ENCODE measurements at regions not wholly inside any gene's neighbourhood (a gene's known extent, or its start where the extent isn't known, plus 50 kb on each side); places are given as distances from the start of the nearest gene placed in this dataset.
A peak's percentile ranks its signal among the peaks of the same experiment; 100 is the strongest.
"Not testable (repeated sequence)": the region's sequence is repeated elsewhere in the genome, so short reads cannot be mapped to it uniquely, and the experiment has no call there.

DNA sequence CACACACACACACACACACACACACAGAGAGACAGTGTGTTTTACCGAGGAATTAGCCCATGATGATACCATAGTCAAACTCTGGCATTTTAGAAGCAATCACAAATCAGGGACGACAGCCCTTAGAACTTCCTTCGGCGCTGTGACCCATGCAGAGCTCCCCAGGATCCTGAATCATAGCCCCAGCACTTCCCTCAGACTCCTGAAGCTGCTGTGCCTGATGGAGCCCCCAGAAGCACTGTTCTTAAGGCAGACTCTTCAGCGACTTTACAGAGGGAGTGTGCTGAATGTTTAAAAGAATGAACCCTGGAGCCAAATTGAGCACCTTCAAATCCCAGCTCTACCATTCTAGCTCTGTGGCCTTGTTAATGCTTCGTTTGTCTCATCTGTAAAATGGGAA, 89.3 kb upstream of the LIPC start:
- Mint-ChIP-seq H3K36me3 (ENCODE audit: low read depth) (no peaks in the 10 kb centered on the region), H3K4me3 (no peak overlapping the region), H3K27ac (no peak overlapping the region), H3K9me3 (no peaks in the 10 kb centered on the region), H3K27me3 (no peaks in the 10 kb centered on the region), H3K4me1 (ENCODE audit: low read depth) (no peaks in the 10 kb centered on the region)

DNA sequence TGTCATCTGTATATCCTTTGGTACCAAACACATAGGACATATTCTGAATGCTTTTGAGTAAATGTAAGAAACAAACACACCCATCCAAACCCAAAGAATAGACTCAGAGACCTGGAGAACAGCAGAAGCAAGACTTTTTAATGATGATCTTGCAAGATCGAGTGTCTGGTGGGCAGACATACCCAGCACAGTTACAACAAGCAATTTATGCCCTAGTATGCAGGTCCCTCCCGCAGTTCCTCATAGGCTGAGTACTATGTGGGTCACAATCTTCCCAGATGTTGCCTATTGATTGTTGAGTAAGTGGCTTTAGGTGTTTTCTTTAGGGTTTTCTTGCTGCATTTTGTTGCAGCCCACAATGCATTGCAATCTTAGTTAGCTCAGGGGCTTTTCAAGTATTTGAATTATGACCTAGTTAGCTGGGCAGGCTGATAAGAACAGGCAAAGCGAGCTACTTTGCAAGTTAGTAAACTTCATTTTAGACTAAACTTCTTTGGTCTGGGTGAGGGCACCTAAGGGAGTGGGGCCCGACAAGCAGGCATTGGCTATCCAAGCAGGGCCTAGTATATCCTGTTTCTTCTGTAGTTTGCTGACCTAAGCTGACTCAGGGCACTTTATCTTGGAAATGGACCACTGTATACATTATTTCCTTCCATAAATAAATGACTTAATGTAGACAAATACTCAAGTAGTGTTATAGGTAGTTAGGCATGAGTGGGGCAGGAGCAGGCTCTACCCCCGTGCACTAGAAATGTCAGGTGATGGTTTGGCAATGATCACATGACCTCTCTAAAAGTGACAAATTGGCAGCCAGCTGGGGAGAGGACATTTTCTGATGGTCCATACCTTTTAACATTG, 87.3 kb upstream of the LIPC start:
- H3K27ac Mint-ChIP-seq: no peak overlapping the region
- no peaks in the 10 kb centered on the region for H3K9me3 Mint-ChIP-seq
- peaks cover 5% of the 10 kb centered on the region for H3K4me1 Mint-ChIP-seq (ENCODE audit: low read depth)
- no peaks in the 10 kb centered on the region for H3K36me3 Mint-ChIP-seq (ENCODE audit: low read depth)
- no peaks in the 10 kb centered on the region for H3K27me3 Mint-ChIP-seq
- no peak overlapping the region for H3K4me3 Mint-ChIP-seq

DNA sequence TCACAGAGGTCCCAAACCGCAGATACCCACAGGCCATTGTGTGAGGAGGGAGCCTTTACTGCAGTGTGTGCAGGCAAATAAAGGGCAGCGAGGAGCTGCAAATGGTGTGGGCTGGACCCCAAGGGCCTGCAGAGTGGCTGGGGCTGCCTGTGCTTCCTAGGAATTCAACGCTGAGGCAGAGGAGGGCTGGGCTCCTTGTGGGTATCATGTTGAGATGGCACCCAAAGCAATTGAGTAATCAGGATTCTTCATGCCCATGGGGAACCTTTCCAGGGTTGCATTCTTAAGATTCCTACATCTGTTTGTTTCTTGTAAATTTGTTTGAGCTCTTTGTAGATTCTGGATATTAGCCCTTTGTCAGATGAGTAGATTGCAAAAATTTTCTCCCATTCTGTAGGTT, 85.4 kb upstream of the LIPC start:
- Mint-ChIP-seq H3K4me3 (no peak overlapping the region), H3K36me3 (ENCODE audit: low read depth) (no peaks in the 10 kb centered on the region), H3K27me3 (no peaks in the 10 kb centered on the region), H3K4me1 (ENCODE audit: low read depth) (peaks cover 5% of the 10 kb centered on the region), H3K9me3 (no peaks in the 10 kb centered on the region), H3K27ac (no peak overlapping the region)

DNA sequence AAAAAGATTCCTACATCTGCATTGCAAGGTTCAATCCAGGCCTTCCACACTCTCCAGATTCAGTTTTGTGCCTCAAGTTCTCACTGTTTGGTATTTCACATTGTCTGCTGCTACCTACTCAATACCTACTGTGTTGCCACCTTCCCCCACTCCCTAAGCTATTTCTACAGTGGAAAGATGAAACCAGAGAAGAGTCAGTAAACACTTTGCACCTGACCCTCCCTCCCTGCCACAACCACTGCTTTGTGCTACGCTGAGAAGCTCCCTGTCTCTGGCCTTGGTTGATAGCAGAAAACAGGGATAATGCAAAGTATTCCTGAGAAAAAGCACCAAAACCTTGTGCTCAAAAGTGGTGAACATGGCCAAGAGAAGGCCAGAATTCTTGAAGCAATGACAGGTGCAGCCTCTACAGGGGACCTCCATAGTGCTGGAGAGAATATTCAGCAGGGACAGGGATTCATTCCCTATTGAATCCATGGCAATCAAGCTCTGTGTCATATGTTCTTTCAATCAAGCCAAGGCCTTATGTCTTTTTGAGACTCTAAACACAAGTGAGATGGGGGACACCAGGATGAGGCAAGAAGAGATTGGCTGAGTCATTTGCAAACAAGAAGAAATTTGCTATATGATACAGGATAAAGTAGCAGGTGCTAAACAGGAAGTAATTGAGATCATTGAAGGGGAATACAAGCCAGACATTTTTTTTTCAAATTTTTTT, 83.5 kb upstream of the LIPC start:
- no peak overlapping the region for H3K27ac Mint-ChIP-seq

DNA sequence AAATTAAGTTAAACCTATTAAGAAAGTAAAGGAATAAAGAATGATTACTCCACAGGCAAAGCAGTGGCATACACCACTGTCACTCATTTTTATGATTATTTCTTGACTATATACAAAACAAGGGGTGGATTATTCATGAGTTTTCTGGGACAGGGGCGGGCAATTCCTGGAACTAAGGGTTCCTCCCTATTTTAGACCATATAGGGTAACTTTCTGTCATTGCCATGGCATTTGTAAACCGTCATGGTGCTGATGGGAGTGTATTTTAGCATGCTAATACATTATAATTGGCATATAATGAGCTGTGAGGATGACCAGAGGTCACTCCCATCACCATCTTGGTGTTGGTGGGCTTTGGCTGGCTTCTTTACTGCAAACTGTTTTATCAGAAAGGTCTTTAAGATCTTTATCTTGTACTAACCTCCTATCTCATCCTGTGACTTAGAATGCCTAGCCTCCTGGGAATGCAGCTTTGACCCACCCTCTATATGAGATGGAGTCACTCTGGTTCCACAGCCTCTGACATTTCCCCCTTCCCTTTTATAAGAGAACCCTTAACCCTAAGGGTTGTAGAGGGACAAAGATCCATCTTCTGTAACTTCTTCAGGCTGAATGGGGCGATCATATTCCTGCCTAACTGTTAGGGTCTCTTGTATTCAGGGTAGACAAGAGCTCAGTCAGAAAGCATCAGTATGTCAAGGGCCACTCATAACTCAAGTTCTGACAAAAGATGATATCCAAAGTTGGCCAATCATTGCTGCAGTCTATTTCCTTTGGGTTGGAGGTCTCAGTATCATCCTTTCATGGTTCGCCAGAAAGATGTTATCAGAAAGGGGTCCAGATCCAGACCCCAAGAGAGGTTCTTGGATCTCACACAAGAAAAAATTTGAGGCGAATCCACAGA, 79.5 kb upstream of the LIPC start:
- no peaks in the 10 kb centered on the region for H3K27me3 Mint-ChIP-seq
- H3K4me3 Mint-ChIP-seq: no peak overlapping the region
- no peaks in the 10 kb centered on the region for H3K9me3 Mint-ChIP-seq
- H3K36me3 Mint-ChIP-seq (ENCODE audit: low read depth): no peaks in the 10 kb centered on the region
- H3K27ac Mint-ChIP-seq: no peak overlapping the region
- H3K4me1 Mint-ChIP-seq (ENCODE audit: low read depth): peaks cover 33% of the 10 kb centered on the region

More for the DNA sequence above, 83.5 kb upstream of the LIPC start:
- Mint-ChIP-seq H3K4me3 (no peak overlapping the region), H3K9me3 (no peaks in the 10 kb centered on the region), H3K4me1 (ENCODE audit: low read depth) (peaks cover 5% of the 10 kb centered on the region), H3K36me3 (ENCODE audit: low read depth) (no peaks in the 10 kb centered on the region), H3K27me3 (no peaks in the 10 kb centered on the region)

DNA sequence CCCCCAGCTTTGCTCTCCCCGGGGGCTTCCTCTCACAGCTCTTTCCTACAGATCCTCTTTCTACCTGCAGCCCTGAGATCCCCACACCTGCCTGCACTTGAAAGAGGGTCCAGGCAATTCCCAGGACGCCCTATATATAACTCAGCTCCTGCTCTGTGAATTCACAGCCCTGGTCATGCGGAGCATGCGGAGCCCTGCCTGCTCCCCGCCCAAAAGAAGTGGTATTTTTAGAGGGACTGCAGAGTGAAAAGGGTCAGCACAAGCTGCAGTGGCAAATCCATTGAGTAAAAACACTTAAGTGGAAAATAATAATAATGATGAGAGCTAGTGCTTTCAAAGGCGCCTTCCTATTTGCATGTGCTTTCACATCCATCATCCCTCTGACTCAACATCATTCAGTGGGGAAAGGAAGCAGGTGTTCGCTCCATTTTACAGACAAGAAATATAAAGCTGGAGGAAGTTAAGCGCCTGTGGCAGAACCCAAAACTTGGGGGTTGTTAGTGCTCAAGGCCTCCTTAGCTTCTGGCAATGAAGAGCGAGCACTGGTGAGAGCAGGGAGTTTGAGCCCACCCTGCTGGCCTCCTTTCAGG, 76.3 kb upstream of the LIPC start:
- peaks cover 51% of the 10 kb centered on the region for H3K4me1 Mint-ChIP-seq (ENCODE audit: low read depth)
- H3K4me3 Mint-ChIP-seq: peak overlapping the region; percentile 0
- H3K27me3 Mint-ChIP-seq: no peaks in the 10 kb centered on the region
- H3K27ac Mint-ChIP-seq: peak overlapping the region; percentile 80
- no peaks in the 10 kb centered on the region for H3K9me3 Mint-ChIP-seq
- H3K36me3 Mint-ChIP-seq (ENCODE audit: low read depth): no peaks in the 10 kb centered on the region

DNA sequence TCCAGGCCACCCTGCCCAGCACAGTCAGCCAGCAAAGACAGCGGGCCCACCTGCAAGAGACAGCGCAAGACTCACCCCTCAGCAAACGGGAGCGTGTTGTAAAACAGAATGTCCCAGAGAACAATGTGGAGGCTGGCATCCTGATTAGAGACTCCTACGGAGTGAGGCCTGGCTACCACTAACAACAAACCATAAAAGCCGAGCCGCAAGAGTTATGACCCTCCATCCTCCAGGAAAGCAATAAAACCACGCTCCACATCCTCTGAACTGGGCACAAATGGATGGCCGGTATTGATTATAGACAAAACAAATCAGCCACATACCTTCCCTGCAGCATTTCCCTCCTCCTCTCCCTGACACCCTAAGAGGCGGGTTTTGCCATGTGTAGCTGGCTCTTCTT, 75.8 kb upstream of the LIPC start:
- Mint-ChIP-seq H3K4me3 (peak overlapping the region; percentile 0), H3K4me1 (ENCODE audit: low read depth) (peaks cover 51% of the 10 kb centered on the region), H3K36me3 (ENCODE audit: low read depth) (no peaks in the 10 kb centered on the region), H3K9me3 (no peaks in the 10 kb centered on the region), H3K27me3 (no peaks in the 10 kb centered on the region), H3K27ac (peak overlapping the region; percentile 80)

DNA sequence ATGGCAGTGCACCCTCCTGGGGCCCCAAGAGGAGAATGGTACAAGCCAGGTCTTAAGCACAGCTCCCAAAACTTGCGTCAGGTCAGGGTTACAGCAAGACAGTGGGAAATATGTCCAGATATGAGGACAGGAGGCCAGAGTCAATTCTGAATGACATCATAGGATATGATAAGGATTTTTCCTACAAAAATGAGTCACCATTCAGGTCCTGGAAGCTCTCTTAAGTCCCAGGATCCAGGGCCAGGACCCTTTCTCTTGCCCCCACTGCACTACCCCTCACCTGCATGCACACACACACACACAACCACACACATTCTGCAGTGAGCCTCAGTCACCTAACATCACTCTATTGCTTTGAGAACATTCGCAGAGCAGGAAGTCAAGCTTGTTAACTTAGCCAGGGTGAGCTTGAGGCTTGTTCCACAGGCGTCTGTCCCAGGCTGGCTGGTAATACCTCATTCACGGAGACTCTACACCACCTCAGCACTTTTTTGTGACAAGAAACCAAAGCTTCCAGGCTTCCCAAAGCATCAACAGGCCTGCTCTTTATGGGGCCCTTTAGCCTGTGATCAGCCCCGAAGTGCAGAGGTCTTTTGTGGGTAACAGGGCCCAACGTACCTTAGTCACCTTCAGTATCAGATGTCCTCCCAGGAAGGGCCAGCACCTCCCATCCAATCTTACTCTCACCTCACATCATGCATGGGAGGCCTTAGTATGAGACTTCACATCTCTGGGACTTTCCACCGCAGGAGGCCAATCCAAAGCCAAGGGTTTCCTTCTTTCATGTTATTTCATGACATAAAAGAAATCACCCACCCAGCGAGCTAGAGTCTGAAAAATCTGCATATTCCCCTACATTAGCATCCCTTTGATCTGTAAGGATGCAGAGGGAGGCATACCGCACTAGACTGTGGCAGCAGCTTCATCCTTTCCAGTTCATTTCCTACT, 74.0 kb upstream of the LIPC start:
- Mint-ChIP-seq H3K4me1 (ENCODE audit: low read depth) (peaks cover 66% of the 10 kb centered on the region), H3K27me3 (no peaks in the 10 kb centered on the region), H3K36me3 (ENCODE audit: low read depth) (no peaks in the 10 kb centered on the region), H3K27ac (peak overlapping the region; percentile 80), H3K9me3 (no peaks in the 10 kb centered on the region), H3K4me3 (peak overlapping the region; percentile 67)

DNA sequence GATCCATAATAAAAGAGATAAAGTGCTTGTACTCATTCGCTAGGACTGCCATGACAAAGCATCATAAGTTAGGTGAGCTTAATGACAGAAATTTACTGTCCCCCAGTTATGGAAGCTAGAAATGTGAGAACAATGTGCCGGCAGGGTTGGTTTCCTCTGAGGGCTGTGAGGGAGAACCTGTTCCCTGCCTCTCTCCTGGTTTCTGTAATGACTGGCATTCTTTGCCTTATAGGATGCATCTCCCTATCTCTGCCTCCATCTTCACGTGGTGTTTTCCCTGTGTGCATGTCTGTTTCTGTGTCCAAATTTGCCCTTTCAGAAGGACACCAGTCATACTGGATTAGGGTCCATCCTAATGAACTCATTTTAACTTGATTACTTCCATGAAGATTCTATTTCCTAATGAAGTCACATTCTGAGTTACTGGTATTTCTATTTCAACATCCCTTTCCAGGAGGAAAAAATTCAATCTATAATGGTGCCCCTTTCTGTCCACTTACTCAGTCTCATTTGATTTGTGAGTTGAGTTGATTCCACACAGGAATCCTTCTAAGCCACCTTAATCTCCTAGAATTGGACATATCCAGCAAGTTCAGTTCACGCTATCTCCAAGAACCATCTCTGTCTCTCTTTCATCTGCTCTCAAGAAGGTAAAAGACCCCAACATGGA, 71.2 kb upstream of the LIPC start:
- Mint-ChIP-seq H3K27me3 (peaks cover 8% of the 10 kb centered on the region), H3K36me3 (ENCODE audit: low read depth) (no peaks in the 10 kb centered on the region), H3K4me3 (no peak overlapping the region), H3K9me3 (peaks cover 6% of the 10 kb centered on the region), H3K4me1 (ENCODE audit: low read depth) (peaks cover 62% of the 10 kb centered on the region), H3K27ac (no peak overlapping the region)

DNA sequence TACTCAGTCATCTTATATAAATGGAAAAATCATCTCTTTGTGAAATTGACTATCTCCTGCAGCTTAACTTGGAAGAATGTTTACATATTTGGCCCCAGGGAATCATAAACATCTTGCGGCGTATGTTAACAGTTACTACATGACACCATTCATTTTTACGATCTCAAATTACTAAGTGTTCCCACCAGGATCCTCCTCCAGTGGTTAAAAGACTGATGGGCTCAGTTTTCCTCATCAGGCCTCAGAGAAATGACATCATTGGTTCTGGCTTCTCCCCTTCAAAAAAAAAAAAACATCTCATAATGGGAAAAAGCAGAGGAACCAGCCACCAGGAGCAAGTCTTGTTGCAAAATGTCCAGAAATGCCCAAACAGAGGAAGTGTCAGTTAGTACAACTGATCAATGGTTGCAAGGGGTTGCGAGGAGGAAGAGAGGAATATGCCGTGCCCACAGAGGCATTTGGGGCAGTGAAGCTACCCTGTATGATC, 70.5 kb upstream of the LIPC start:
- Mint-ChIP-seq H3K36me3 (ENCODE audit: low read depth) (no peaks in the 10 kb centered on the region), H3K27ac (no peak overlapping the region), H3K4me3 (no peak overlapping the region), H3K4me1 (ENCODE audit: low read depth) (peaks cover 54% of the 10 kb centered on the region), H3K9me3 (peaks cover 6% of the 10 kb centered on the region), H3K27me3 (peaks cover 8% of the 10 kb centered on the region)

DNA sequence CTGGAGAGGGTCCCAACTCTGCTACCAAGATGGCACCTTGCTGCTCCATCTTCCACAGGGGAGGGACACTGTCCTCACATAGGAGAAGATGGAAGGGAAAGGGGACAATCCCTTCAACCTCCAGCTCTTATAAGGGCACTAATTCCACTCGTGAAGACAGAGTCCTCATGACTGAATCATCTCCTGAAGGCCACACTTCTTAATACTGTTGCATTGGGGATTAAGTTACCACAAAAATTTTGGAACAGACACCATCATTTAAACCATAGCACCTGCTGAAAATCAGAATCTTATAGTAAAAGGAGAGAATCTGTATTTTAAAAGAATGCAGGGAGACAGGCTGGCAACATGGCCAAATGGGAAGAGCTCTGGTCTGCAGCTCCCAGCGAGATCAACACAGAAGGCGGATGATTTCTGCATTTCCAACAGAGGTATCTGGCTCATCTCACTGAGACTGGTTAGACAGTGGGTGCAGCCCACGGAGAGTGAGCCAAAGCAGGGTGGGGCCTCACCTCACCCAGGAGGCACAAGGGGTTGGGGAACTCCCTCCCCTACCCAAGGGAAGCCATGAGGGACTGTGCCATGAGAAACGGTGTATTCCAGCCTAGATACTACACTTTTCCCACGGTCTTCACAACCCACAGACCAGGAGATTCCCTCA, 69.4 kb upstream of the LIPC start:
- peaks cover 43% of the 10 kb centered on the region for H3K4me1 Mint-ChIP-seq (ENCODE audit: low read depth)

DNA sequence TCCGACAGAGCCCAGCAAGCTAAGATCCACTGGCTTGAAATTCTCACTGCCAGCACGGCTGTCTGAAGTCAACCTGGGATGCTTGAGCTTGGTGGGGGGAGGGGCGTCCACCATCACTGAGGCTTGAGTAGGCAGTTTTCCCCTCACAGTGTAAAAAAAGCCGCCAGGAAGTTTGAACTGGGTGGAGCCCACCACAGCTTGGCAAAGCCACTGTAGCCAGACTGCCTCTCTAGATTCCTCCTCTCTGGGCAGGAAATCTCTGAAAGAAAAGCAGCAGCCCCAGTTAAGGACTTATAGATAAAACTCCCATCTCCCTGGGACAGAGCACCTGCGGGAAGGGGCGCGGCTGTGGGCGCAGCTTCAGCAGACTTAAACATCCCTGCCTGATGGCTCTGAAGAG, 68.7 kb upstream of the LIPC start:
- H3K9me3 Mint-ChIP-seq; H3K36me3 Mint-ChIP-seq (ENCODE audit: low read depth); H3K27me3 Mint-ChIP-seq; H3K27ac Mint-ChIP-seq; H3K4me3 Mint-ChIP-seq: not testable (repeated sequence)
- peaks cover 36% of the 10 kb centered on the region for H3K4me1 Mint-ChIP-seq (ENCODE audit: low read depth)

More for the DNA sequence above, 69.4 kb upstream of the LIPC start:
- Mint-ChIP-seq H3K36me3 (ENCODE audit: low read depth) (no peaks in the 10 kb centered on the region), H3K9me3 (peaks cover 6% of the 10 kb centered on the region), H3K4me3 (no peak overlapping the region), H3K27ac (peak overlapping the region; percentile 45), H3K27me3 (peaks cover 8% of the 10 kb centered on the region)

DNA sequence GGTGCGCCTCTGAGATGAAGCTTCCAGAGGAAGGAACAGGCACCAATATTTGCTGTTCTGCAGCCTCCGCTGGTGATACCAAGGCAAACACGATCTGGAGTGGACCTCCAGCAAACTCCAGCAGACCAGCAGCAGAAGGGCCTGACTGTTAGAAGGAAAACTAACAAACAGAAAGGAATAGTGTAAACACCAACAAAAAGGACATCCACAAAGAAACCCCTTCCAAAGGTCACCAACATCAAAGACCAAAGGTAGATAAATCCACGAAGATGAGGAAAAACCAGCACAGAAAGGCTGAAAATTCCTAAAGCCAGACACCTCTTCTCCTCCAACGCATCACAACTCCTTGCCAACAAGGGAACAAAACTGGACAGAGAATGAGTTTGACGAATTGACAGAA, 68.1 kb upstream of the LIPC start:
- H3K36me3 Mint-ChIP-seq (ENCODE audit: low read depth); H3K9me3 Mint-ChIP-seq; H3K4me3 Mint-ChIP-seq; H3K27ac Mint-ChIP-seq; H3K27me3 Mint-ChIP-seq: not testable (repeated sequence)
- peaks cover 31% of the 10 kb centered on the region for H3K4me1 Mint-ChIP-seq (ENCODE audit: low read depth)
